ENCODE measurements at regions not wholly inside any gene's neighbourhood (a gene's known extent, or its start where the extent isn't known, plus 50 kb on each side); places are given as distances from the start of the nearest gene placed in this dataset.

DNA sequence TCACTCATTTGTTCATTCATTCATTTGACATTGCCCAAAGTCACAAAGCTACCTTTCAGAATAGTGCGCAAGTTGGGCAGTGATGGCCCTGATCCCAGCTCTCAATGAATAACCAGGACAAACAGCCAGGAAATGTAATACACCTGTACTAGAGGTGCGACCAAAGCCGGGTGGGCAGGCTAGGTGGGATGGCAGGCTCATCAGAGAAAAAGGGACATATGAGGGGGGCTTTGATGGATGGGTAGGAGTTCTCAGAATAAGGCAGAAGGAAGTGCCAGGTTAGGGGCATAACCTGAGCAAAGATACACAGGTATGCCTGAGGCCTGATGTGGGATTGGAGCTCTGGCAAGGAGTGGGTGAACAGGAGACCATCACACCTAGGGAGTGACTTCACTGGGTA lies 53.4 kb upstream of the SMAD6 start:
- ATAC-seq (no peak), DNase-seq (no peak)
- Histone ChIP-seq H3K9ac (ENCODE audit: low read length) (no peak overlapping the region), H3K9me2 (replicated peaks; ENCODE audit: low read length) (no peaks in the 10 kb centered on the region), H3K4me2 (ENCODE audit: low read length) (no peak overlapping the region), H4K20me1 (ENCODE audit: low read length) (no peaks in the 10 kb centered on the region), H3K9me3 (ENCODE audit: low read length) (no peaks in the 10 kb centered on the region), H3F3A (ENCODE audit: low read length, unreplicated experiment) (no peaks in the 10 kb centered on the region), H3K4me1 (ENCODE audit: insufficient read depth, low read length) (no peaks in the 10 kb centered on the region), H2AFZ (ENCODE audit: low read length) (no peak overlapping the region), H3K27ac (ENCODE audit: low read length) (no peak overlapping the region), H3K27me3 (ENCODE audit: low read length) (no peaks in the 10 kb centered on the region), H3K79me2 (ENCODE audit: low read length) (no peaks in the 10 kb centered on the region), H3K36me3 (ENCODE audit: low read depth, low read length) (no peaks in the 10 kb centered on the region), H3K4me3 (ENCODE audit: low read length) (no peak overlapping the region)
- ChIA-PET POLR2A (ENCODE audit: unreplicated experiment) (no interaction called here), CTCF (no interaction called here)
- no TSS peak for BruUV-seq (replicated peaks)
- TF ChIP-seq, protein P1, sequence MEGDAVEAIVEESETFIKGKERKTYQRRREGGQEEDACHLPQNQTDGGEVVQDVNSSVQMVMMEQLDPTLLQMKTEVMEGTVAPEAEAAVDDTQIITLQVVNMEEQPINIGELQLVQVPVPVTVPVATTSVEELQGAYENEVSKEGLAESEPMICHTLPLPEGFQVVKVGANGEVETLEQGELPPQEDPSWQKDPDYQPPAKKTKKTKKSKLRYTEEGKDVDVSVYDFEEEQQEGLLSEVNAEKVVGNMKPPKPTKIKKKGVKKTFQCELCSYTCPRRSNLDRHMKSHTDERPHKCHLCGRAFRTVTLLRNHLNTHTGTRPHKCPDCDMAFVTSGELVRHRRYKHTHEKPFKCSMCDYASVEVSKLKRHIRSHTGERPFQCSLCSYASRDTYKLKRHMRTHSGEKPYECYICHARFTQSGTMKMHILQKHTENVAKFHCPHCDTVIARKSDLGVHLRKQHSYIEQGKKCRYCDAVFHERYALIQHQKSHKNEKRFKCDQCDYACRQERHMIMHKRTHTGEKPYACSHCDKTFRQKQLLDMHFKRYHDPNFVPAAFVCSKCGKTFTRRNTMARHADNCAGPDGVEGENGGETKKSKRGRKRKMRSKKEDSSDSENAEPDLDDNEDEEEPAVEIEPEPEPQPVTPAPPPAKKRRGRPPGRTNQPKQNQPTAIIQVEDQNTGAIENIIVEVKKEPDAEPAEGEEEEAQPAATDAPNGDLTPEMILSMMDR (conservative IDR thresholded peaks at IDR 0.05; ENCODE audit: low read depth, low read length): no peak
- no peak for TF ChIP-seq EZH2 (IDR thresholded peaks at IDR 0.05; ENCODE audit: low read length, unreplicated experiment)
- intact Hi-C loops (cut with micrococcal nuclease): no loop called here

DNA sequence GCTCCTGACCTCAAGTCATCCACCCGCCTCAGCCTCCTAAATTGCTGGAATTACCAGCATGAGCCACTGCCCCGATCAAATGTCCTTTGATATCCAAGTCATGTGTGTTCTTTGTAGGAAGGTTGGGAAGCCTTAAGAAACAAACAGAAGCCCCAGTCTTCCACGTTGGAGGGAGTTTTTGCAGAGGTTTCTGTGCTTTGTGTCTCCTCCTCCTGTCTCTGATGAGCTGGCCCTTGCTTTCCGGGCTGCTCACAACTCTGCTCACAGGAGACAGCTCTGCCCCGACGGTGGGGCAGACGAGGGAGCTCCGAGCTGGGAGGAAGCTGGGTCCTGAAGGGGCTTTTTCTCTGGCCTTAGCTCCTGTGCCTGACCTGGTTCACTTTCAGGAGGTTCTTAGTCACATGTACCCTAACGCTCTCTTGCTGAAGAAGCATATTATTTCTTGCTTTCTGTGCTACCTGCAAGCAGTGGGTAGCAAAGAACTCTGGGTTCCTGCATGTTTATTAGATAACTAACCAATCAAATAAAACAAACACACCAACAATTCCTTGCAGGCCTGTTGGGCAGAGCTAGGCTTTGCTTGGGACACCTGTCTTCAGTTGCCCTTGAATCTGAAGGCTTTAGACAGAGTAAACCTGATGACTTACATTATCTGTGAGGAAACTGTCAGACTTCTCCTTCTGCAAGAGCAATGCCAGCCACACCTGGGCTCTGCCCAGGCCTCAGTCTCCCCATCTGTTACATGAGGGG lies 52.6 kb upstream of the SMAD6 start:
- Histone ChIP-seq H3F3A (ENCODE audit: low read length, unreplicated experiment) (no peaks in the 10 kb centered on the region), H3K27ac (ENCODE audit: low read length) (no peak overlapping the region), H3K36me3 (ENCODE audit: low read depth, low read length) (no peaks in the 10 kb centered on the region), H2AFZ (ENCODE audit: low read length) (no peak overlapping the region), H3K79me2 (ENCODE audit: low read length) (no peaks in the 10 kb centered on the region), H3K4me2 (ENCODE audit: low read length) (no peak overlapping the region), H3K9ac (ENCODE audit: low read length) (no peak overlapping the region), H3K9me3 (ENCODE audit: low read length) (no peaks in the 10 kb centered on the region), H3K4me3 (ENCODE audit: low read length) (no peak overlapping the region), H4K20me1 (ENCODE audit: low read length) (no peaks in the 10 kb centered on the region), H3K4me1 (ENCODE audit: insufficient read depth, low read length) (no peaks in the 10 kb centered on the region), H3K27me3 (ENCODE audit: low read length) (no peaks in the 10 kb centered on the region), H3K9me2 (replicated peaks; ENCODE audit: low read length) (no peaks in the 10 kb centered on the region)
- DNase-seq: no peak
- POLR2A ChIA-PET (ENCODE audit: unreplicated experiment): no interaction called here
- no peak for TF ChIP-seq EZH2phosphoT487 (IDR thresholded peaks at IDR 0.05; ENCODE audit: borderline replicate concordance, low read length)
- TF ChIP-seq, protein P1 (conservative IDR thresholded peaks at IDR 0.05; ENCODE audit: low read depth, low read length): no peak
- no peak for TF ChIP-seq EZH2 (IDR thresholded peaks at IDR 0.05; ENCODE audit: low read length, unreplicated experiment)
- intact Hi-C loops (cut with micrococcal nuclease): no loop called here
- no peak for ATAC-seq
- no TSS peak for BruUV-seq (replicated peaks)
- CTCF ChIA-PET: no interaction called here

DNA sequence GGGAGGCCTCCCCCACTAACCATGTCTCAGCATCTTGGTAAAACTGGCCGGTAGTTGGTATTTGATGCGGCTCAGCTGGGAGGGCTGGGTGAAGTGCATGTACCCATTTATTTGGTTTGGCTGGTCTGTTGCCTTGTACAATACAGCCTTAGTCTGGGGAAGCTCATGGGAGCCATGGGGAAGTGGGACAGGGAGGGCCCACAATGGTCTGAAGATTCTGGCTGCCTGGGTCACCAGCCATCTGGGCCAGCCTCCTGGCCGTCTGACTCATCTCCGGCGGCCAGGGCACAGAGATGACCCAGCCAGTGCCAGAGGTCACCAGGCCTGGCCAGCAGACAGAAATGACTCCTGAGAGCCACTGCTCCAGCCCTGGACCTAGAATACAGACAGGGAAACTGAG lies 51.6 kb upstream of the SMAD6 start:
- no peaks in the 10 kb centered on the region for H3K27me3 ChIP-seq (ENCODE audit: low read length)
- H3K27ac ChIP-seq (ENCODE audit: low read length): no peak overlapping the region
- no peak overlapping the region for H3K4me3 ChIP-seq (ENCODE audit: low read length)
- no peak overlapping the region for H2AFZ ChIP-seq (ENCODE audit: low read length)
- CTCF ChIA-PET: no interaction called here
- no peaks in the 10 kb centered on the region for H3K79me2 ChIP-seq (ENCODE audit: low read length)
- POLR2A ChIA-PET (ENCODE audit: unreplicated experiment): no interaction called here
- no peak; the same call in 1 of the 2 replicates for ATAC-seq
- H3K4me1 ChIP-seq (ENCODE audit: insufficient read depth, low read length): peaks cover under 1% of the 10 kb centered on the region
- H3K36me3 ChIP-seq (ENCODE audit: low read depth, low read length): no peaks in the 10 kb centered on the region
- no peaks in the 10 kb centered on the region for H3F3A ChIP-seq (ENCODE audit: low read length, unreplicated experiment)
- H4K20me1 ChIP-seq (ENCODE audit: low read length): no peaks in the 10 kb centered on the region
- intact Hi-C loops (cut with micrococcal nuclease): no loop called here
- no peak overlapping the region for H3K4me2 ChIP-seq (ENCODE audit: low read length)
- H3K9ac ChIP-seq (ENCODE audit: low read length): no peak overlapping the region
- BruUV-seq (replicated peaks): no TSS peak
- DNase-seq: no peak
- H3K9me2 ChIP-seq (replicated peaks; ENCODE audit: low read length): no peaks in the 10 kb centered on the region
- TF ChIP-seq EZH2phosphoT487 (IDR thresholded peaks at IDR 0.05; ENCODE audit: borderline replicate concordance, low read length): no peak
- TF ChIP-seq, protein P1 (conservative IDR thresholded peaks at IDR 0.05; ENCODE audit: low read depth, low read length): no peak
- TF ChIP-seq EZH2 (IDR thresholded peaks at IDR 0.05; ENCODE audit: low read length, unreplicated experiment): no peak
- no peaks in the 10 kb centered on the region for H3K9me3 ChIP-seq (ENCODE audit: low read length)
